SH-SY5Y (cell line): ENCODE measurements at regions not wholly inside any gene's neighbourhood (a gene's known extent, or its start where the extent isn't known, plus 50 kb on each side); places are given as distances from the start of the nearest gene placed in this dataset.

Source experiments
- GATA2 ChIP-seq: IDR thresholded peaks from 2 replicates; pipeline ENCODE4 v1.6.1; 2011; ENCODE audit warnings: mild to moderate bottlenecking, low read depth, low read length
- GATA3 ChIP-seq: IDR thresholded peaks from 2 replicates; pipeline ENCODE4 v1.6.1; 2011; ENCODE audit warnings: low read depth, mild to moderate bottlenecking, low read length, moderate library complexity

DNA sequence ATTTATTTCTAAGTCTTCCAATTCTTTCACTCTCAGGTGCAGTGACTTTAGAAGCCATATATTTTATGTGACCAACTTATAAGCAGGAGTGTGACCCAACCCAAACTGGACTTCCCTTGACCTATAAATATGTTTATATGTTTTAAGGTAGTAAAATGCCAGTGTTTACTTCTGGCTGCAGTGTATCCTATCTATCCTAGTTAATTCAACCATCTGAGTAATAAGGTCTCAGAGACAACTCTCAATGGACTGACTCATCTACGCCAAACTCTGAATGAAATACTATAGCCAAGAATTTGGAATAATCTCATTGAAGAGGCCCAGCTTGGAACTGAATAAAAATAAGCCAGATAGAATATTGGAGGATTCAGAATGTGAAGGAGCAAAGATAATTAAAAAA is 544.5 kb upstream of the SORCS1 start:
- TF ChIP-seq GATA3 (no peak), GATA2 (no peak)
